NCI-H2107 (cell line): ENCODE measurements at regions not wholly inside any gene's neighbourhood (a gene's known extent, or its start where the extent isn't known, plus 50 kb on each side); places are given as distances from the start of the nearest gene placed in this dataset.

Source experiments
- DNase-seq: peaks from one replicate; lab custom pipeline; 2025; lab: John Stamatoyannopoulos, UW

GRCh38 chr6:156647991-156648390 lies 129.2 kb upstream of the ARID1B start:
- no peak for DNase-seq

GRCh38 chr6:156647140-156647784 lies 129.9 kb upstream of the ARID1B start:
- no peak for DNase-seq

- no peak for DNase-seq
Observed at GRCh38 chr6:156646496-156646895, 130.7 kb upstream of the ARID1B start.

GRCh38 chr6:156645097-156645496 lies 132.1 kb upstream of the ARID1B start:
- DNase-seq = no peak

GRCh38 chr6:156639009-156639721 lies 138.0 kb upstream of the ARID1B start:
- DNase-seq = no peak

GRCh38 chr6:156638581-156638980 lies 138.6 kb upstream of the ARID1B start:
- DNase-seq = no peak

GRCh38 chr6:156634951-156635371 lies 142.2 kb upstream of the ARID1B start:
- no peak for DNase-seq

GRCh38 chr6:156634048-156634447 lies 143.1 kb upstream of the ARID1B start:
- no peak for DNase-seq

GRCh38 chr6:156633291-156633690 lies 143.9 kb upstream of the ARID1B start:
- no peak for DNase-seq

GRCh38 chr6:156630613-156631302 lies 146.4 kb upstream of the ARID1B start:
- no peak for DNase-seq

GRCh38 chr6:156628805-156629204 lies 148.4 kb upstream of the ARID1B start:
- no peak for DNase-seq

- DNase-seq = no peak
Observed at GRCh38 chr6:156627524-156627923, 149.7 kb upstream of the ARID1B start.

- DNase-seq = no peak
Observed at GRCh38 chr6:156622185-156622584, 155.0 kb upstream of the ARID1B start.

- DNase-seq = no peak
Observed at GRCh38 chr6:156620331-156620730, 156.8 kb upstream of the ARID1B start.

- peak; percentile 98 for DNase-seq
Observed at GRCh38 chr6:156618600-156619205, 158.5 kb upstream of the ARID1B start.

- no peak for DNase-seq
Observed at GRCh38 chr6:156617941-156618340, 159.2 kb upstream of the ARID1B start.

GRCh38 chr6:156617376-156617775 lies 159.8 kb upstream of the ARID1B start:
- DNase-seq = peak; percentile 12

- no peak for DNase-seq
Observed at GRCh38 chr6:156616495-156616894, 160.7 kb upstream of the ARID1B start.

- DNase-seq = no peak
Observed at GRCh38 chr6:156613996-156614395, 163.2 kb upstream of the ARID1B start.

GRCh38 chr6:156612361-156612760 lies 164.8 kb upstream of the ARID1B start:
- DNase-seq = no peak

GRCh38 chr6:156602066-156602385 lies 175.2 kb upstream of the ARID1B start:
- DNase-seq = no peak

GRCh38 chr6:156601152-156602065 lies 175.8 kb upstream of the ARID1B start:
- no peak for DNase-seq
